Fibroblast of lung (primary cell): ENCODE measurements at regions not wholly inside any gene's neighbourhood (a gene's known extent, or its start where the extent isn't known, plus 50 kb on each side); places are given as distances from the start of the nearest gene placed in this dataset.

ENCODE experiments used
- EZH2 ChIP-seq: IDR thresholded peaks from 2 replicates; pipeline ENCODE4 v1.5.1; 2012; ENCODE audit warnings: low read length, control low read depth, mild to moderate bottlenecking; ENCODE audit errors: missing control alignments
- TF ChIP-seq, protein P1 (sequence below), 2 donors: IDR thresholded peaks in 1 of 2; conservative IDR thresholded peaks in 1 of 2; 1 replicate in 1 of 2; 2 replicates in 1 of 2; pipeline ENCODE4 v1.5.1; 2011 to 2012; ENCODE audit warnings: low read length in 2 of 2, control low read depth in 1 of 2, inconsistent platforms in 1 of 2, low read depth in 1 of 2, mild to moderate bottlenecking in 1 of 2

DNA sequence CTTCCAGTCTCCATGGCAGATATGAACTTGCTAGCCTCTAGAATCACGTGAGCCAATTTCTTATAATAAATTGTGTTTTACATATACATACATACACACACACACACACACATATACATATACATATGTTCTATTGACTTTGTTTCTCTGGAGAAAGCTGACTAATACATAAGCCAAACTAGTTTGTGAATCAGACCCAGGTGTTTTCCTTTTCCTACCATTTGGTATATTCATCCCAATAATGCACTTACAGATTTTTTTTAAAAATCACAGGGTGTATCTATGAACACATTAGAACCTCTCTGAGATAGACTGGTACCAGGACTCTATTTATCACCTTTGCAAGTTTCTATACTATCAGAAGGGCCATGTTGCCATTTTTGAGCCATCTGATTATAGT lies 122.9 kb upstream of the KCNH8 start:
- TF ChIP-seq, protein P1, sequence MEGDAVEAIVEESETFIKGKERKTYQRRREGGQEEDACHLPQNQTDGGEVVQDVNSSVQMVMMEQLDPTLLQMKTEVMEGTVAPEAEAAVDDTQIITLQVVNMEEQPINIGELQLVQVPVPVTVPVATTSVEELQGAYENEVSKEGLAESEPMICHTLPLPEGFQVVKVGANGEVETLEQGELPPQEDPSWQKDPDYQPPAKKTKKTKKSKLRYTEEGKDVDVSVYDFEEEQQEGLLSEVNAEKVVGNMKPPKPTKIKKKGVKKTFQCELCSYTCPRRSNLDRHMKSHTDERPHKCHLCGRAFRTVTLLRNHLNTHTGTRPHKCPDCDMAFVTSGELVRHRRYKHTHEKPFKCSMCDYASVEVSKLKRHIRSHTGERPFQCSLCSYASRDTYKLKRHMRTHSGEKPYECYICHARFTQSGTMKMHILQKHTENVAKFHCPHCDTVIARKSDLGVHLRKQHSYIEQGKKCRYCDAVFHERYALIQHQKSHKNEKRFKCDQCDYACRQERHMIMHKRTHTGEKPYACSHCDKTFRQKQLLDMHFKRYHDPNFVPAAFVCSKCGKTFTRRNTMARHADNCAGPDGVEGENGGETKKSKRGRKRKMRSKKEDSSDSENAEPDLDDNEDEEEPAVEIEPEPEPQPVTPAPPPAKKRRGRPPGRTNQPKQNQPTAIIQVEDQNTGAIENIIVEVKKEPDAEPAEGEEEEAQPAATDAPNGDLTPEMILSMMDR (conservative IDR thresholded peaks at IDR 0.05 in 1 of 2, IDR thresholded peaks at IDR 0.05 in 1 of 2; ENCODE audit: low read depth in 1 of 2, low read length in 2 of 2), result no peak
- no peak for TF ChIP-seq EZH2
